Esophagus muscularis mucosa (tissue), 3 donors: ENCODE measurements at regions not wholly inside any gene's neighbourhood (a gene's known extent, or its start where the extent isn't known, plus 50 kb on each side); places are given as distances from the start of the nearest gene placed in this dataset.

Source experiments
- CTCF ChIP-seq, 3 experiments: fragments of 200-600 bp in 2 of 3; fragments of 450-650 bp in 1 of 3; sonication (generic) in 2 of 3; IDR thresholded peaks; one replicate each; pipeline ENCODE4 v1.5.1; 2017 to 2019; ENCODE audit warnings: antibody characterized with exemption in 3 of 3, mild to moderate bottlenecking in 2 of 3, moderate library complexity in 1 of 3
- EP300 ChIP-seq: sonication (generic); formaldehyde crosslinking; IDR thresholded peaks from one replicate; pipeline ENCODE4 v1.6.1; 2017; ENCODE audit warnings: antibody characterized with exemption

- TF ChIP-seq CTCF (IDR thresholded peaks at IDR 0.05) (no peak), EP300 (no peak)
These were observed 49.8 kb upstream of the FAM222A start for GRCh38 chr12:109663795-109664194.
